K562 (cell line): ENCODE measurements at regions not wholly inside any gene's neighbourhood (a gene's known extent, or its start where the extent isn't known, plus 50 kb on each side); places are given as distances from the start of the nearest gene placed in this dataset.
A peak's percentile ranks its signal among the peaks of the same experiment; 100 is the strongest.

ENCODE experiments used
- ATAC-seq: fragments of 200-7000 bp; cut with Tn5 transposase; 3 replicates; pipeline ENCODE4 v1.9.1; 2020; ENCODE audit warnings: moderate library complexity
- BruUV-seq: library from RNA; stranded (reverse); fragments of 400-500 nt; replicated peaks from 2 replicates; lab custom pipeline; 2021; lab: Mats Ljungman, UMichigan
- CTCF ChIA-PET: fragments of 300-600 bp; formaldehyde crosslinking; extraction: SDS; loops from one replicate; lab custom pipeline; 2021; ENCODE audit warnings: low intra/inter-chr PET ratio; lab: Yijun Ruan, JAX
- POLR2A ChIA-PET: fragments of 300-600, 350-650 bp; sonication (Branson Sonifier 250); formaldehyde crosslinking; extraction: SDS; loops from one replicate; lab custom pipeline; 2021; ENCODE audit warnings: antibody characterized with exemption, inconsistent platforms; lab: Yijun Ruan, JAX
- DNase-seq, 4 experiments: peaks; one replicate each; pipeline versions ENCODE4 v3.0.0 to v3.0.0-alpha.2; 2011 to 2018; ENCODE audit warnings: low spot score in 3 of 4, mixed read lengths in 3 of 4; ENCODE audit errors: extremely low read depth in 1 of 4
- FAIRE-seq: peaks from 2 replicates; lab custom pipeline; 2011; peaks lifted over from hg19 to GRCh38; lab: Jason Lieb, UNC
- H2AFZ ChIP-seq: 2 replicates; pipeline ENCODE4 v1.6.0; 2011; ENCODE audit warnings: low read depth, low read length, control low read depth, inconsistent platforms
- H3K27ac ChIP-seq: fragments of 200-600 bp; 3 replicates; pipeline ENCODE4 v1.8.0; 2011; ENCODE audit warnings: low read depth, mild to moderate bottlenecking, control low read depth, inconsistent platforms, low read length, moderate library complexity, mixed read lengths; ENCODE audit errors: extremely low read depth
- H3K27me3 ChIP-seq, 2 experiments: fragments of 300-600 bp in 1 of 2; 2 replicates in 1 of 2; 3 replicates in 1 of 2; pipeline versions ENCODE4 v1.6.0 to v1.8.0; 2011; ENCODE audit warnings: inconsistent platforms in 2 of 2, low read length in 2 of 2, mild to moderate bottlenecking in 1 of 2, mixed read lengths in 1 of 2, moderate library complexity in 1 of 2; ENCODE audit not compliant: control insufficient read depth in 2 of 2, insufficient read depth in 2 of 2
- H3K36me3 ChIP-seq: fragments of 300-600 bp; 3 replicates; pipeline ENCODE4 v1.8.0; 2011; ENCODE audit warnings: mild to moderate bottlenecking, low read length, inconsistent platforms; ENCODE audit not compliant: control insufficient read depth, insufficient read depth
- H3K4me1 ChIP-seq, 2 experiments: fragments of 200-600 bp in 1 of 2; replicated peaks in 1 of 2; 2 replicates in 1 of 2; 3 replicates in 1 of 2; pipeline versions ENCODE4 v1.5.1 to v1.8.0; 2011; ENCODE audit warnings: inconsistent platforms in 2 of 2, low read length in 2 of 2, mild to moderate bottlenecking in 1 of 2, mixed read lengths in 1 of 2, moderate library complexity in 1 of 2; ENCODE audit not compliant: control insufficient read depth in 2 of 2, insufficient read depth in 2 of 2
- H3K4me2 ChIP-seq: 2 replicates; pipeline ENCODE4 v1.6.1; 2011; ENCODE audit warnings: low read length, control low read depth, inconsistent platforms, mixed read lengths; ENCODE audit not compliant: insufficient read depth
- H3K4me3 ChIP-seq: fragments of 200-600 bp; sonication (generic), shearing (Covaris generic); 2 replicates; pipeline ENCODE4 v1.5.1; 2016; ENCODE audit warnings: control low read depth, inconsistent platforms
- H3K79me2 ChIP-seq: fragments of 200-600 bp; 3 replicates; pipeline ENCODE4 v1.8.0; 2011; ENCODE audit warnings: low read length, inconsistent platforms; ENCODE audit not compliant: control insufficient read depth, insufficient read depth
- H3K9ac ChIP-seq, 2 experiments: 2 replicates each; pipeline versions ENCODE4 v1.6.0 to v1.6.1; 2011; ENCODE audit warnings: low read depth in 2 of 2, low read length in 2 of 2, control low read depth in 1 of 2, inconsistent platforms in 1 of 2, mild to moderate bottlenecking in 1 of 2, mixed read lengths in 1 of 2; ENCODE audit not compliant: insufficient read depth in 1 of 2
- H3K9me1 ChIP-seq: one replicate; pipeline ENCODE4 v1.6.0; 2011; ENCODE audit warnings: inconsistent platforms, mild to moderate bottlenecking, low read length, moderate library complexity; ENCODE audit not compliant: control insufficient read depth, insufficient read depth
- H3K9me3 ChIP-seq: replicated peaks from 2 replicates; pipeline ENCODE4 v1.5.1; 2011; ENCODE audit warnings: low read depth, low read length, inconsistent platforms; ENCODE audit not compliant: control insufficient read depth, insufficient read depth
- H4K20me1 ChIP-seq: replicated peaks from 2 replicates; pipeline ENCODE4 v1.6.1; 2011; ENCODE audit warnings: low read length, inconsistent platforms, mixed read lengths; ENCODE audit not compliant: control insufficient read depth, insufficient read depth
- FOXJ3 ChIP-seq: sonication (generic); formaldehyde crosslinking; IDR thresholded peaks from 2 replicates; pipeline ENCODE4 v1.4.0; 2020; ENCODE audit warnings: mild to moderate bottlenecking, missing genetic modification reagents
- GATAD2B ChIP-seq: fragments of 450-650 bp; IDR thresholded peaks from 2 replicates; pipeline ENCODE4 v1.6.1; 2017; ENCODE audit warnings: mild to moderate bottlenecking, borderline replicate concordance
- HMGXB4 ChIP-seq: sonication (generic); formaldehyde crosslinking; IDR thresholded peaks from 2 replicates; pipeline ENCODE4 v1.8.1; 2023; ENCODE audit warnings: mild to moderate bottlenecking, missing genetic modification reagents
- KDM5B ChIP-seq: fragments of 200-600 bp; sonication (generic); IDR thresholded peaks from 2 replicates; pipeline ENCODE4 v1.6.1; 2012; ENCODE audit warnings: low read depth, mild to moderate bottlenecking, moderate library complexity, low read length, control low read depth, inconsistent platforms; ENCODE audit not compliant: insufficient replicate concordance
- KLF6 ChIP-seq: fragments of 250-450 bp; sonication (Bioruptor Pico); IDR thresholded peaks from 2 replicates; pipeline ENCODE4 v1.4.0; 2020; ENCODE audit warnings: mild to moderate bottlenecking, moderate library complexity, borderline replicate concordance
- NFATC3 ChIP-seq: fragments of 450-650 bp; IDR thresholded peaks from 2 replicates; pipeline ENCODE4 v1.6.1; 2017; ENCODE audit warnings: mild to moderate bottlenecking
- NKRF ChIP-seq: fragments of 450-650 bp; IDR thresholded peaks from 2 replicates; pipeline ENCODE4 v1.6.1; 2016; ENCODE audit warnings: borderline replicate concordance
- RBBP5 ChIP-seq: fragments of 200-600 bp; sonication (generic); IDR thresholded peaks from 2 replicates; pipeline ENCODE4 v1.6.1; 2012; ENCODE audit warnings: borderline replicate concordance, mild to moderate bottlenecking, low read length, control low read depth, inconsistent platforms; ENCODE audit not compliant: insufficient read depth, poor library complexity, severe bottlenecking
- RBM34 ChIP-seq: fragments of 200-400 bp; formaldehyde crosslinking; IDR thresholded peaks from 2 replicates; pipeline ENCODE4 v1.6.1; 2018; ENCODE audit warnings: low read length, borderline replicate concordance; ENCODE audit not compliant: insufficient read depth
- TRIM25 ChIP-seq: fragments of 450-650 bp; IDR thresholded peaks from 2 replicates; pipeline ENCODE4 v1.7.0; 2016; ENCODE audit warnings: borderline replicate concordance
- ZBTB7A ChIP-seq: IDR thresholded peaks from 2 replicates; pipeline ENCODE4 v1.6.1; 2011; ENCODE audit warnings: low read depth, mild to moderate bottlenecking, low read length, moderate library complexity, borderline replicate concordance; ENCODE audit not compliant: control insufficient read depth
- WGBS: fragments of 100-300 bp; shearing (Covaris generic); methylation state at CpG from one replicate; pipeline ENCODE4 v1.1.6; 2016; ENCODE audit warnings: low coverage, mixed read lengths; ENCODE audit not compliant: insufficient coverage; ENCODE audit errors: missing lambda C conversion rate; 5-methylcytosine and 5-hydroxymethylcytosine counted together
- in situ Hi-C: fragments of 300-500 bp; cut with MboI; formaldehyde crosslinking; loops from 4 replicates; pipeline ENCODE4 v1.15.0; 2018; ENCODE audit warnings: inconsistent platforms, mixed read lengths
- intact Hi-C: fragments of 100-400 bp; cut with micrococcal nuclease; formaldehyde crosslinking; loops from 2 replicates; pipeline ENCODE4 v1.14.2; 2022

- ATAC-seq (no peak), DNase-seq (no peak), FAIRE-seq (no peak)
- Histone ChIP-seq H4K20me1 (no peaks in the 10 kb centered on the region), H3K9me1 (no peaks in the 10 kb centered on the region), H3K36me3 (no peaks in the 10 kb centered on the region), H2AFZ (0 out of 2 replicates have a peak overlapping the region, but pooled peaks have one; percentile 42), H3K4me2 (no peak overlapping the region), H3K27me3 (no peaks in the 10 kb centered on the region), H3K27ac (no peak overlapping the region), H3K9me3 (no peaks in the 10 kb centered on the region), H3K4me1 (no peaks in the 10 kb centered on the region; a peak in 1 of 5 replicates), H3K4me3 (no peak overlapping the region), H3K79me2 (no peaks in the 10 kb centered on the region), H3K9ac (no peak overlapping the region)
- intact Hi-C loops (no loop called here), in situ Hi-C loops (no loop called here)
- TF ChIP-seq KLF6 (CRISPR knock-in tag) (no peak), NKRF (no peak), TRIM25 (no peak), HMGXB4 (CRISPR knock-in tag) (no peak), KDM5B (no peak), RBBP5 (no peak), FOXJ3 (no peak), RBM34 (no peak), NFATC3 (no peak), GATAD2B (no peak), ZBTB7A (no peak)
- BruUV-seq, result no TSS peak
- ChIA-PET CTCF (no interaction called here), POLR2A (no interaction called here)
- WGBS, result 9% methylated on average over 1 of the region's 1 CpG
Measured at GRCh38 chr18:62460851-62461300, 61.9 kb upstream of the ZCCHC2 start.
